ENCODE measurements at regions not wholly inside any gene's neighbourhood (a gene's known extent, or its start where the extent isn't known, plus 50 kb on each side); places are given as distances from the start of the nearest gene placed in this dataset.

- DNase-seq (ENCODE audit: low read depth) = no peak
Measured at GRCh38 chr1:59110271-59110670, 186.6 kb upstream of the FGGY start.

DNA sequence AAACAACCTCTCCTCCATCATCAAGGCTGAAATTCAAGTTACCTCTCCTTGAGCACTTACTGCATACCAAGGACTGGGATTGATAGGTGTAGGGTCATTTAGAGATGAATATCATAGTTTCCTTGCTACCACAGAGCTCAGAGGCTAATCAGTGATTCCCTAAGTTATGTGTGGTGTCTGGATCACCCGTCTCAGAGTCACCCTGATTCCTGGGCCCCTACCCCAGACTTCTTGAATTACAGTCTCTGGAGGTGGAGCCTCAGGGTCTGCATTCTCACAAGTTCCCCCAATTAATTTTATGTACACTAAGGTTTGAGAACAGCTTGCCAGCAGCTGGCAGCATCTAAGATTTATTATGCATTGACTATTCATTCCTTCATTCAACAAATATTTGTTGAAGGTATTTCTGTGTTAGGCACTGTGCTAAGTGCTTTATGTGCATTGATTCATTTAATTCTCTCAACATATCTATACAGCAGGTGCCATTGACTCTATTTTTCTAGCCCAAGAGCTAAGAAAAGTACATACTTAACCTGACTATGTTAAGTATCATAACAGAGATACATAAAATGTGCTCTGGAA is 182.9 kb upstream of the FGGY start:
- DNase-seq (ENCODE audit: low read depth) = no peak

DNA sequence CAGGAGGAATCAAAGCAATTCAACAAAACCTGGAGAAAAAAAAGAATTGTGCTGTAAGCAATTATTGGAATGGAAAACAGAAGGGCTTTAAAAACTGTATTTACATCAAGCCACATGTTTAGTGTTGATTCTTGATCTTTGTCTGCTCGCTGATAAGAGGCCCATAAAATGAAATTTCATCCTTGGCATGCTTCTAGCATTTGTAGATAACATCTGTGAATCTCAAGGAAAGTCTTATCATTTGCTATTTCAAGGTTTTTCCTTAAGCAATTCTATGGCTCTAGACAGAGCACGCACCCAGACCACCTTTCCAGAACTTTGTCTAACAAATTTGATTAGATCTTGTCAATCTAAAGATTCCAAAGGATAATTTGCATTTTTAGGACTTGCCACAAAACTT is 181.0 kb upstream of the FGGY start:
- DNase-seq (ENCODE audit: low read depth) = no peak

DNA sequence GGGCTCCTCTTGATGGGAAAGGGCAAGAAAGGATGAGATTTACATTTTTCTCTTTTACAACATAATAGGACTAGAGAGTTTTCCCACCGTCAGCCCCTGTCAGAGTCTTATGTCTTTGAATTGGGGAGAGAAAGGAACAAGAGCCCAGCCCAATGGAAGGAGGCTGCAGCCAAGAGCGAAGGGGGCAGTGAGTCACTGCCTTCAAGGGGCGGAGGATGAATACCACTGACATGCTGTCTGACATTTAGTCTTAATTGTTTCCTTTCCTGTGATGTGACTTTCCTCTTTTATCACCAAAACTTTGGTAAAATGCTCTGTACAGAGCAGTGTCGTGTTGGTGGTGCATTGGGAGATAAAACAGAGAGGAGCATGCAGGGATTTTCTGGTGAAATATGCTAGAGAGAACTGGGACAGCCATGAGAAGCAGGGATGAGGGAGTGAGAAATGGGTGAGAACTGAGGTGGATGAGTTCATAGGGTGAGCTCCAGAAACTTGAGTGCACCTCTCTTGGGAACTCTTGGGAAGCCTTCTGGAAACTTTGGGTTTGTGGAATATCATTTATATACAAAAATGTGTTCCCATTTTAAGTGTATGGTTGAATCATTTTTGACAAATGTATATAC is 179.9 kb upstream of the FGGY start:
- no peak for DNase-seq (ENCODE audit: low read depth)

DNA sequence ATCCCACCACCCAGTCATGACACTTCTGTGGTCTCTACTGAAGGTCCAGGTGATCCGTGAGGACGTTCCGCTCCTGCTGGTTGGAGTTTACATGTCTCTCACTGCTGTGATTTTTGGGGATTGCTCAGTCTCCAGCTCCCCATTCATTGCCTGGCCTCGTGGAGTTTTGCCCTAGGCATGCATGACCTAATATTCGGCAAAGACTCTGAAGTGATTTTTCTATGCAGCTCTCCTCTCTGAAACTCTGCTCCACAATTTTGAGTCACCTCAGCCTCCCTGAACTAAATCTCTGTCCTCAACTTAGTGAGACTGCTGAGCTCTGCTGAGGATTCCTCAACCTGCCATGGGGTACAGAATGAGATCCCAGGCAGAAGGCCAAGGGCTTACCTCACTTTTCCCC is 174.4 kb upstream of the FGGY start:
- no peak for DNase-seq (ENCODE audit: low read depth)

- DNase-seq (ENCODE audit: low read depth) = no peak
Measured at GRCh38 chr1:59123081-59123681, 173.7 kb upstream of the FGGY start.

- DNase-seq (ENCODE audit: low read depth) = no peak
Measured at GRCh38 chr1:59124166-59124565, 172.7 kb upstream of the FGGY start.

DNA sequence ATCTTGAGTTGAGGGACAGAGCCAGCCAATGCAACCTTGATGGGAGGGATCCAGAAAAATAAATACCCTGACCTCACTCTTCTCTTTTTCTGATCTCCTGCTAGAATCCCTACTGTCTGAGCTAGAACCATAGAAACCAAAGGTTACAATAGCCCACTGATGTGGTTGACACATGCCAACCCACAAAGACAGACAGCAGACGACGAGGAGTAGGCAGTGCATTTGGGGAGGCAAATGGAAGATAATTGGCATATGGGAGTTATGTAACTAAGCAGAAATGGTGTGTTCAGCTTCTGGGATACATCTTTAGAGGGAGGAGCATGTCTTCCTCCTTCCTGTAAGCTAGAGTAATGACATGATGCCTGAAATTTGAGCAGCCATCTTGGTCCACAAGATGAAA is 171.7 kb upstream of the FGGY start:
- no peak for DNase-seq (ENCODE audit: low read depth)

DNA sequence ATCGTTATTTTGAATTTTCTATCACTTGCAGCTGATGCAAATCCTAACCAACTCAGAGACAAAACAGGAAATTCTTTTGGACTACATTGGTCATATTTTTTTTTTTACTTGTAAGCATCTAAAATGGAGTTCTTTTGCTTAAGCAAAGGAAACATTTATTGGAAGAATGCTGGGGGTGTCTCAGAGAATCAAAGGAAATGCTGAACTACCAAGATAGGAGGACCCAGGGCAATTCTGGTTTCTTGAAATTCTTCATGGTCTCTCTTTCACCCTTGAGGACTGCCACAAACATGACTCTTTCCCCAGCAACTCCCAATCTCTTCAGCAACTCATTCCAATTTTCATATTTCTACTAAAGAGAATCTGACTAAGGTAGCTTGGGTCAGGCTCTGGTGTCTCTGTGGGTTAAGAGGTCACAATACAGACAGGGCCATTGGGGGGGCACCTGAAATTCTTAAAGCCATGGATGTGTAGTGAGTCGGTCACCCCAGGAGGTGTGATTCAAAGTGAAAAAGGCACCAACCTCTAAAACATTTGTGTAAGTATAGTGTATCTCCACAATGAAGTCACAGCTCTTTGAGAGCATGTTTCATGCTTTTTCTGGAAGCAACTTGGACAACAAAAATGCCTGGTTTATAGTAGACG is 171.1 kb upstream of the FGGY start:
- DNase-seq (ENCODE audit: low read depth) = no peak

DNA sequence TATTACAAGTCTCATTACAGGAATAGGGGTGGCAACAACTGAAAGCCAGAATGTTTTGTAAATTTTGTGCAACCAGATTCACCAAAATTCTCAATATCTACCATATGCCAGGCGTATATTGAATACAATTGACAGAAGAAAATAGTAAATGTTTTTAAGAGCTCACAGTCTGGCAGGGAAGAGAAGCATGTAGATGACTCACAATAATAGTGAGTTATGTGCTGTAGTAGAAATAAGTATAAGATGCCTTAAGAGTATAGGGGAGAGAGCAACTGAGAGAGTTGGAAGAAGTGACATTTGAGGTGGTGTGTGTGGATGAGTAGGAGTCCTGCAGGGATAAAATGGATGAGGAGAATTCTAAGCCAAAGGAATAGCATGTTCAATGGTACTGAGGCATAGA is 170.5 kb upstream of the FGGY start:
- DNase-seq (ENCODE audit: low read depth) = no peak

- no peak for DNase-seq (ENCODE audit: low read depth)
Measured at GRCh38 chr1:59128239-59128736, 168.6 kb upstream of the FGGY start.

DNA sequence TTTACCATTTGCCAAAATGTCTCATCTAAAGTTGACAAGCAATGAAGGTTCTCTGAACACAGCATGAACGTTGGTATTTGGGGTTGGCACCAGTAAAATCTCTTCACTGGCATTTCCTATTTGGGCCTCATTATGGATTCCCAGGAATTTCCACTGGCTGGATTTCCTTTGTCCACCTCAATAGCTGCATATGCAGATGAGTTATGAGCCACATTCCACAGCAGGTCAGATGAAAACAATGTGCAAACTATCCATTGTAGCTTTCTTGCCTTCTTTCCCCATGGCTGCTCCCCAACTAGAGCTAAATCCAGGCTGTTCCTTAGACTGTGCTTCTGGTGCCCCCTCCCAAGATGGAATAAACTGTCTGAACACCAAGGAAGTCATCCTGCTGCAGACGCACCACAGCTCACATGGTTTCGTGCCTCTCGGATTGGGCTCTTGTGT is 168.1 kb upstream of the FGGY start:
- no peak for DNase-seq (ENCODE audit: low read depth)

DNA sequence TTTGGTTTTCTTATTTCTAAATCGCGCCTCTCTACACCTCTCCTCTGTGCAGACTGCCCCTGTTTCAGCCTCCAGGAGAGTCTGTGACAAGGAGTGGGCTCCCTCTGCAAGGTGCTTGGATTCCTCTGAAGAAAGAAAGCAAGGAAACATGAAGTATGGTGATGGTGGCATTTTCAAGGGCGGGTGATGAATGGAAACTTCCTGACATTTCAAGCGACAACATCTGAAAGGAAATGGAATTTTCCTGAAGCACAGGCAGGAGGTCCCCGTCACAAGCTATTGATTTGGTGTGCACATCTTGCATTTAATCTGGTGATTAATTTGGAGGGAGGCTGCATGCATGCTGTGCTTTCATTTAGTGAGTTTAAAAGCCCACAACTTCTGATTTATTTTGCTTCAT is 164.6 kb upstream of the FGGY start:
- DNase-seq (ENCODE audit: low read depth) = no peak

GRCh38 chr1:59133997-59134396 is 162.9 kb upstream of the FGGY start:
- no peak for DNase-seq (ENCODE audit: low read depth)

DNA sequence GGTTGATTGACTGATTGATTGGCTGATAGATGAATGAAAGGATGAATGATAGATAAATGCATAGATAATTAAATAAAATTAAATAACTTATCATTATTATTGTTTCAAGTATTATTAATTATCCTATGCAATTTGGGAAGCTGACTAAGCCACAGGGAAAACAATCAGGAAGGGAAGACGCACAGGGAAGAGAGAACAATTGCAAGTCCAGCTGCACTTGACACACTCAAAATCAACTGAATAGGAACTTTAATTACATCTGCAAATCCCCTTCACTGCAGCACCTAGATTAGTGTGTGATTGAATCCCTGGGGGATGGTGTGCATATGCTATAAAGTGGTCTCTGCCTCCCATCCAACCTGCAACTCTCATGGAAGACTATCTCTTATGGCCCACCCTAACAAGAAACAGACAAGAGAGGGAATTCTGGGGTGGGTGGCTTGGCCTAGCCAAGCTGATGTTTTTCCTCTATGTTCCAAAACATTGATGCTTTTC is 161.1 kb upstream of the FGGY start:
- no peak for DNase-seq (ENCODE audit: low read depth)

DNA sequence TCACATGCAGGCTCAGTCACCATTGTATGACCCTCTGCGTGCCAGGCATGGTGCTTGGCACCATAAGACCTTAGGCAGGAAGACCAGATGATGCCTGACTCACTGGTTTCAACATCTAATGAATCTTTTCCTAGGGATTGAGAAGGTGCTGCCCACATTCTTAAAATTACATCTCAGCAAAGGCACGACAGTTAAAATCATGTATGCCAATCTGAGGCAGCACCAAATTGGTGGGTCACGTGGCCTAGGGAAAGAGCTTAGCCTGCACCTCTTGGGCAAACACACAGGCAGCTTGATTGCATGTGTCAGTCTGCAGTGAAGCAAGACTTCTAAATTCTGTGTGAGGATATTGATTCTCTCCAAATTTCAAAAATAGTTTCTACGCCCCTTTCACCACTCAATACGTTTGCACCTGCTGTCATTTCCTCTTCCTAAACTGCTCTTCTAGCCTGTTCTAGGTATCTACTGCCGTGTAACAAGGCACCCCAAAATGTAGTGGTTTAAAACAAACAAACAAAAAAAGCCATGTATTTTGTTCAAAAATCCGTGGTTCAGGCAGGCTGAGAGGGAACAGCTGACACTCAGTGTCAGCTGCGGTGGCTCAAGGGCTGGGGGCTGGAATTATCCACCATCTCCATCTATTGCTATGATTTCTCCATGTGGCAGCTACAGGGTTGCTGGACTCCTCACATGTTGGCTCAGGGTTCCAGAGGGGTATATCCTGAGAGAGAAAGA is 160.2 kb upstream of the FGGY start:
- peak; percentile 80 for DNase-seq (ENCODE audit: low read depth)

DNA sequence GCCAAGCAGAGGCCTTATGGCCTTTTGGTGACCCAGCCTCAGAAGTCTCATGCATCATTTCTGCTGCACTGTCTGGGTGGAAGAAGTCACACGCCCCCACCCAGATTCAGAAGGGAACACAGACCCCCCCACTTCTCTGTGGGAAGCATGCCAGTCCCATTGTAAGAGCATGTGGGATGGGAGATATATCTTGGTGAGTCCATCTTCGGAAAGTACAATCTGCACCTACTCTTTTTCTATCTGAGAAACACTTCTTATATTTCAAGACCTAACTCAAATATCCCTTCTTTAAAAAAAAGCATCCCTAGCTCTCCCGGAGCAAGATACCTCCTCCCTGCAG is 159.6 kb upstream of the FGGY start:
- no peak for DNase-seq (ENCODE audit: low read depth)

GRCh38 chr1:59137968-59138367 is 158.9 kb upstream of the FGGY start:
- no peak for DNase-seq (ENCODE audit: low read depth)

GRCh38 chr1:59138402-59138801 is 158.5 kb upstream of the FGGY start:
- no peak for DNase-seq (ENCODE audit: low read depth)

GRCh38 chr1:59139396-59139795 is 157.5 kb upstream of the FGGY start:
- DNase-seq (ENCODE audit: low read depth) = no peak

- DNase-seq (ENCODE audit: low read depth) = no peak
Measured at GRCh38 chr1:59141267-59141863, 155.5 kb upstream of the FGGY start.

All from myocyte (in vitro differentiated cells).